ENCODE measurements at regions not wholly inside any gene's neighbourhood (a gene's known extent, or its start where the extent isn't known, plus 50 kb on each side); places are given as distances from the start of the nearest gene placed in this dataset.

DNA sequence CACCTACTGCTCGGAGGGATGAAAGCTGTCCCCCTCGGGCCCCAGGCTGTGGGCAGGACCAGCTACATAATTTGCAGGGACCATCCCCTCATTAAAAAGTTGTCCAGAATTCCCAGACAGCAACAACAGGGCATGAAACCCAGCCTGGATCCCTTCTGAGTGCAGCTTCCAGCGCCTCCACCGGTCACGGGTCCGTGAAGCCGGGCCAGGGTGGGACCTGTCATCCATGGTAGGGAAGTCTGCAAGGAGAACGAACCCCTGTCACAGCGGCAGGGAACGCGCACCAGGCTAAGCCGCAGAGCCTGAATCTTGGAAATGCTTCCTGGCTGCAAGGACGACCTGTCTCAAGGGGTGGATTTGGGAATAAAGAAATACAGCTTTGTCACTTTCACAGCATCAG, 214.2 kb downstream of the RBFOX3 start:
- DNase-seq (ENCODE audit: low read depth), result no peak

GRCh38 chr17:79395545-79395944, 215.3 kb downstream of the RBFOX3 start:
- DNase-seq (ENCODE audit: low read depth), result no peak

DNA sequence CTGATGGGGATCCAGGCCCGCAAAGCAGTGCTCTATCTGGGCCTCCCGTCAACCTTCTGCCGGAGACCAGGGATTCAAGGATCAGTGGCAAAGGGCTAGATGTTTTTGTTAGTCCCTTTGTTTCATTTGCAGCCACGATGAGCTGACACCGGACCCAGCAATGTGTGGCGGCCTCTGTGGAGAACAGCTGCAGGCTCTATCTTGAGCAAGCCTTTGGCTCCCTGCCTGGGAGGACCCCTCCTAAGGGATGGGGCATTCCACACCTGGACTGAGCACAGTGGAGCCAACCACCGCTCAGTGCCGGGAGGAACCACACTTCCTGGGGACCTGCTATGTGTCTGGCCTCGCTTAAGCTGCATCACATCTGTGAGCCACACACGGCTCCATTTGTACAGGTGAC, 215.8 kb downstream of the RBFOX3 start:
- no peak for DNase-seq (ENCODE audit: low read depth)

- DNase-seq (ENCODE audit: low read depth), result peak; percentile 42
Measured at GRCh38 chr17:79393358-79394052, 217.3 kb downstream of the RBFOX3 start.

GRCh38 chr17:79392598-79392997, 218.3 kb downstream of the RBFOX3 start:
- DNase-seq (ENCODE audit: low read depth), result no peak

GRCh38 chr17:79391376-79392233, 219.2 kb downstream of the RBFOX3 start:
- DNase-seq (ENCODE audit: low read depth), result peak; percentile 26

DNA sequence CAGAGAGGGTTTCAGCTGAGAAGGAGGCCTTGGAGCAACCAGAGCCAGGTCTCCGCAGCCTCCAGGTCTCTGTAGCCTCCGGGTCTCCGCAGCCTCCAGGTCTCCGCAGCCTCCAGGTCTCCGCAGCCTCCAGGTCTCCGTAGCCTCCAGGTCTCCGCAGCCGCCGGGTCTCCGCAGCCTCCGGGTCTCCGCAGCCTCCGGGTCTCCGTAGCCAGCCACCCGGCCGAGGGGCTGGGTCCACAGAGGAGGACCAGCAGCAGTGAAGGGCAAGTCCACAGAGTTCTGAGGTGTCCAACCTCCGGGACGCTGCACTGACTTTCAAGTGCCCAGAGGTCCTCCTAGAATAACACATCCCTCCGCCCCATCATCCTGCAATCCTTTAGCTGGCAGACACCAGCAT, 221.0 kb downstream of the RBFOX3 start:
- no peak for DNase-seq (ENCODE audit: low read depth)

DNA sequence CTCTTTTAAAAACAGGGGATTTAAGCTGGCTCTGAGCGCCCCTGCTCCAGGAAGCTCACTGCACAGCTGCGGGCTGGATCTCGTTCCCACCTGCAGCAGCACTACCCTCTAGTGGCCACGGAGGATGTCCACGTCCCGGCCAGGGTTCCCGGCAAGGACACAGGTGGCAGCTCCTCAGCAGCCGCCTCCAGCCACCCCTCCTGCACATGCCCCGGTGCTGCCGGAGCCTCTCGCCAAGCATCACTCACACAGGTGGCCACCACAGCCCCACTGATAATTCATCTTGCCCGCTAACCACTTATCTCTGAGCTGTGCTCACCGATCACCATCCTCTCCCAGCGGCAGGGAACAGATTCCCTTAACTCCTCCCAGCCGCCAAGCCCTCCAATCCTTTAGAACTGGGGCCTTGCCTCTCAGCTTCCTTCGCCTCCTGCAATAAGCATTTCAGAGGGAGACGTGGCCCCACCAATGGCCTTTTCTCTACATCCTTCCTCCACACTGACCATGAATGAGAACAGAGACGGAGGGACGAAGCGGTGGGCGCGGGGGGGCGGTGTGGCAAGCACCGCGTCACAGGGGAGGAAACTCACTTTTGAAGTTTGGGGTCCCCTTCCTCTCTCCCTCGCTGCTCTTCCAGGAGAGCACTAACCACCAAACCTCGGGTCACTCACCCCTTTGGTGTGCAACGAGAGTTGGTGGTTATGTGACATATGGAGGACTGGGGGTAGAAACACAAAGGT, 222.1 kb downstream of the RBFOX3 start:
- no peak for DNase-seq (ENCODE audit: low read depth)

- DNase-seq (ENCODE audit: low read depth), result no peak
Measured at GRCh38 chr17:79387783-79388182, 223.1 kb downstream of the RBFOX3 start.

DNA sequence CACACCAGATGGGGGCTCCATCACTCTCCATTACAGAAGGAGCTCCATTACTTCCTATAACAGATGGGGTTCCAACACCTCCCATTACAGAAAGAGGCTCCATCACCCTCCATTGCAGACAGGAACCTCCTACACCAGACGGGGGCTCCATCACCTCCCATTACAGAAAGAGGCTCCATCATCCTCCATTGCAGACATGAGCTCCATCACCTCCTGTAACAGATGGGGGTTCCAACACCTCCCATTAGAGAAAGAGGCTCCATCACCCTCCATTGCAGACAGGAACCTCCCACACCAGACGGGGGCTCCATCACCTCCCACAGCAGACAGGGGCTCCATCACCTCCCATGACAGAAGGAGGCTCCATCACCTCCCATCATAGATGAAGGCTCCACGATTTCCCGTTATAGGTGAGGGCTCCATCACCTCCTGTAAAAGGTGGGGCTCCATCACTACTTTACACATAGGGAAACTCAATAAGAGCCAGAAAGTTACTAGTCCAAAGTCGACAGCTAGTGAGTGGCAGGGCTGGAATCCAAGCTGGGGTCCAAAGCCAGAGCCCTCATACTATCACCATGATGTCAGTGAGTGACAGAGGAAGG, 224.8 kb downstream of the RBFOX3 start:
- no peak for DNase-seq (ENCODE audit: low read depth)

- DNase-seq (ENCODE audit: low read depth), result no peak
Measured at GRCh38 chr17:79382313-79382712, 228.5 kb downstream of the RBFOX3 start.

- no peak for DNase-seq (ENCODE audit: low read depth)
Measured at GRCh38 chr17:79379700-79380445, 231.0 kb downstream of the RBFOX3 start.

DNA sequence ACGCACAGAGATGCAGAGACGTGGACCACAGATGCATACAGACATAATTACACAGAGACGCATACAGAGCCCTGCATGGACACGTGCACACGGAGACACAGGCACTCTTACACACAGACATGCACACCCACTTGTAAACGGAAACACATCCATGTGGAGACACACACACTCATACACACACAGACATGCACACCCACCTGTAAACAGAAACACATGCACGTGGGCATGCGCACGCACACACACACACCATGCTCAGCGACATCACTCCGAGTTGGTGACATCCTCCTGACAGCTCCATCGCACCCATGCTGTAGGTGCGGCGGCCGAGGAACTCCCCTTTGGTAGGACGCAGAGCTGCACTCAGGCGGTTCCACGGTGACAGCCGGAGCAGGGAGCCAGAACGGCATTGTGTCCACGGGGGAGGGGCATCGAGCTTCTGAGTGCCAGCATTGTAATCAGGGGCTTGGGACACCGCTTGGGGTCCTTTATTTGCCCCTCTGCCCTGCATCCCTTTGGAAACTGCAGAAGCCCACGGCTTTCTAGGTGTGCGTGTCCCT, 233.5 kb downstream of the RBFOX3 start:
- no peak for DNase-seq (ENCODE audit: low read depth)

- DNase-seq (ENCODE audit: low read depth), result no peak
Measured at GRCh38 chr17:79374807-79375206, 236.0 kb downstream of the RBFOX3 start.

GRCh38 chr17:79374087-79374689, 236.7 kb downstream of the RBFOX3 start:
- DNase-seq (ENCODE audit: low read depth), result no peak

DNA sequence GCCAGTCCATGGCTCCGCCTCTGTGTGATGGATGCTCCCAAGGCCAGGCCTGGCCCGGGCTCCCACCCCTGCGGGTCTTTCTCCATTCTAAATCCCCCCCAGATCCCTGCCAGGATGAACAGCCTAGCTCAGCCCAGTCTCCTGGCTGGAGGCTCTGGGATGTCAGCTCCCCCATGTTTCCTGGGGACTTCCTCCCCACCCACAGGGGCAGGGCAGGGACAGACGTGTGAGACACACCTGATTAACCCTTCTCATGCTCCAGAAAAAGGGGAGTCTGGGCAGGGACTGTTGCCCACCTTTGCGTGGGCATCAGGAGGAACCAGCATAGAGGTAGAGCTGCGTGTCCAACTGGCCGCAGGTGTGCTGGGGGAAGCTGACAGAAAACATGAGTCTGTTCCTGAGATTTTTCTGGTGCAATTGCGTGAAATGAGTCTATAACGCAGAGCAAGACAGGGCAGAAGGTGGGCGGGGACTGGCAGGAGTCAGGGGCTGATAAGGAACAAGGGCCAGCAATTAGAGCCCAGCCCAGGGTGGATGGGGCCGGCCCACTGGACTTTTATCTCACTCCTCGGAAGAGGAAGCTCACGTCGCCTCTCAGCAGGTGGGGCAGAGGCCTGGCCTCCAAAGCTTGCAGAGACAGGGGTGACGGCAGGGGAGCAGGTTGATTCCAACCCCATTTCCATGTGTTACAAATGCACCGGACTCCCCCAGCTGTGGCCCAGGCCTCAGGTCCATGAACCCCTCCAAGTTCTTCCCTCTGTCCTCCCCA, 238.2 kb downstream of the RBFOX3 start:
- no peak for DNase-seq (ENCODE audit: low read depth)

- no peak for DNase-seq (ENCODE audit: low read depth)
Measured at GRCh38 chr17:79371984-79372383, 238.9 kb downstream of the RBFOX3 start.

DNA sequence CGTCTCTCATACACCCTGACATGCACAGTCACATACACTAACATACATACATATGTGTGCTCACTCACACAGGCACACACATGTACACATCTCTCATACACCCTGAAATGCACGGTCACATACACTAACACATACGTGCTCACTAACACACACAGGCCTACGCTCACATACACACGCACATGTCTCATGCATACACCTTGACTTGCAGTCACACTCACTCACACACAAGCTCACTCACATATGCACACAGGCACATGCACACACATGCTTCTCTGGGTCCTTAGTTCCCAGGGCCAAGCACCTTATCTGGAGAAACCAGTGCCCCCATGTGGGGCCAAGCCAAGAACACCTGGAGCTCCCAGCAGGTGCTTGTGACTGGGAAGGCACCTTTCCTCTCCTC, 240.3 kb downstream of the RBFOX3 start:
- no peak for DNase-seq (ENCODE audit: low read depth)

DNA sequence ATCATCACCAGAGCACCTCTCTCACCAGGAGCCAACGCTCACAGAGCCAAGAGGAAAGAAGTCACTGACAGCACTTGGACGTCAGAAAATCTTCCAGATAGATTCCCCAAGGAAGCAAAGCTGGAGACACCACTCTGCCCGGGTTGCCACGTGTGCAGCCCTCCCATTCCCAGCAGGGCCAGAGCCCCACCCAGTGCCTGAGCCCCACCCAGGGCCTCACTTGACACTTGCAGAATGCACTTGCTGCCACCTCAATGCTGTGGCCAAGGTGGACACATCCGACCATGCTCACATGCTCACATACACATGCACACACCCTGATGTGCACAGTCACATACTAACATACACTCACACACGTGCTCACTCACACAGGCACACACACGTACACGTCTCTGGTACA, 240.7 kb downstream of the RBFOX3 start:
- no peak for DNase-seq (ENCODE audit: low read depth)

DNA sequence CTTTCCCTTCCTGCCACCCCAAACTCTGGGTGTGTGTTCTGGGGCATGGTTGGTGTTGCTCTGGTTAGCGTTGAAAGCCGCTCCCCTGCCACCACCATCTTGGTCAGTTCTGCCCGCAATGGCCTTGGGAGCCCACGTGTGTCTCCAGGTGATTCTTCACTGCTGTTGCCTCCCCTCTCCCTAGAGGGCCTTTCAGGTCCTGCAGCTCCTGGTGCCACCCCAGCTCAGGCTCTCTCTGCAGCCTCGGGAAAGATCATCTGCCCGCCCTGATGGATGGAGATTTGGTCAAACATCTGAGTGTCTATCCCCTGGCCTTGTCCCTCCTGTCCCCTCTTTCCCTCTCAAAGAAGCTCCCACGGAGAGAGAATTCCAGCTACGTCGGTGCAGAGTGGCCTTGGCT, 241.3 kb downstream of the RBFOX3 start:
- no peak for DNase-seq (ENCODE audit: low read depth)

Measured in activated T-helper 1 cell treated with Interleukin-2 at 50 U/mL for 16 hours (primary cell).